Right renal cortex interstitium (tissue), 3 donors: ENCODE measurements at regions not wholly inside any gene's neighbourhood (a gene's known extent, or its start where the extent isn't known, plus 50 kb on each side); places are given as distances from the start of the nearest gene placed in this dataset.
"Not testable (repeated sequence)": the region's sequence is repeated elsewhere in the genome, so short reads cannot be mapped to it uniquely, and the experiment has no call there.

ENCODE experiments used
- DNase-seq, 3 donors: peaks; one replicate each; pipeline ENCODE4 v3.0.0-alpha.2; 2013; ENCODE audit warnings: low read depth in 3 of 3, low spot score in 2 of 3

DNA sequence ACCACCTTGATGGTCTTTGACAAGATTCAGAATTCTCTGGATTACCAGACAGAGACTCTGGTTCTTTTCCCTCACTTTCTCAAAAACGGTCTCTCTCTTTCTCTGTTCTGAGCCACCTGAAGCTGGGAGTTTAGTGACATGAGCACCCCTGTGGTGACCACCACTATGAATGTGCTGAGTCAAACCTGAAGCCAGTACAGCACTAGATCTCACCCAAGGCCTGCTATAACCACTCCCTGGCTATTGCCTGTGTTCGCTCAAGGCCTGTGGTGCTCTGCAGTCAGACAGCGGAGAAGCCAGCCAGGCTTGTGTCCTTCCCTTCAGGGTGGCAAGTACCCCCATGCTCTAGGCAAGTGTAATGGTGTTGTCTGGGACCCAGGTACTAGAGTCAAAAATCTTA is 828.9 kb upstream of the NXPH2 start:
- DNase-seq = no peak

DNA sequence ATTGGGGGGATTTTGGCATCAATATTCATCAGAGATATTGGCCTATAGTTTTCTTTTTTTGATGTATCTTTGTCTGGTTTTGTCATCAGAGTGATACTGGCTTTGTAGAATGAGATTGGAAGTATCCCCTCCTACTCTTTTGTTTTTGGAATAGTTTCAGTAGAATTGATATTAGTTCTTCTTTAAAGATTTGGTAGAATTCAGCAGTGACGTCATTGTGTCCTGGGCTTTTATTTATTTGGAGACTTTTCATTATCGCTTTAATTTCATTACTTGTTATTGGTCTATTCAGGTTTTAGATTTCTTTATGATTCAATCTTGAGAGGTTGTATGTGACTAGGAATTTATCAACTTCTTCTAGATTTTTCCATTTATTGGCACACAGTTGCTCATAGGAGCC is 825.5 kb upstream of the NXPH2 start:
- no peak for DNase-seq

- no peak for DNase-seq
Observed at GRCh38 chr2:139600166-139600565, 820.0 kb upstream of the NXPH2 start.

GRCh38 chr2:139585101-139585500 is 804.9 kb upstream of the NXPH2 start:
- DNase-seq = no peak

- no peak for DNase-seq
Observed at GRCh38 chr2:139574371-139574770, 794.2 kb upstream of the NXPH2 start.

DNA sequence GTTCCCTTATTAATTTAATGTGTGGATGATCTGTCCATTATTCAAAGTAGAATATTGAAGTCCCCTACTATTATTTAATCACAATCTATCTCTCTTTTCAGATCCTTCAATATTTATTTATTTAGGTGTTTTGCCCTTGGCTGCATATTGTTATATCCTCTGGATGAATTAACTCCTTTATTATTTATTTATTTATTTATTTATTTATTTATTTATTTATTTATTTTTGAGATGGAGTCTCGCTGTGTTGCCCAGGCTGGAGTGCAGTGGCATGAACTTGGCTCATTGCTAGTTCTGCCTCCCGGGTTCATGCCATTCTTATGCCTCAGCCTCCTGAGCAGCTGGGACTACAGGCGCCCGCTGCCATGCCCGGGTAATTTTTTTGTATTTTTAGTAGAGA is 776.6 kb upstream of the NXPH2 start:
- no peak for DNase-seq

DNA sequence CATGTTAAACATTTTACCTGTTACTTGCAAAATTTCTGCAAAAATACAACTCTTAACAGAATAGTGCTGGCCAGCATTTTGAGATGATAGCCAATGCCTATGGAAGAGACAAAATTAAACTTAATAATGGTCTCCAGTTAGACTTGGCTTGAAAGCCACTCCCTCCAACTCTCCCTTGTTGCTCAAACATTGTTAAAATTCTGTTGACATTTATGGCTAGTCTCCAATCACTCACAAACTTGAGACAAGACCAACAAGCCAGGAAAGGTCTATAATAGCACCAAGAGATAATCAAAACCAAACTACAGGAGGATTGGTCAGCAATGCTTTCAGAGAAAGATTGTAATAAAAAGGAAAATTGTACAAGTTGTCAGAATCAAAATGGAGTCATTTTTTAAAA is 770.7 kb upstream of the NXPH2 start:
- DNase-seq = no peak

DNA sequence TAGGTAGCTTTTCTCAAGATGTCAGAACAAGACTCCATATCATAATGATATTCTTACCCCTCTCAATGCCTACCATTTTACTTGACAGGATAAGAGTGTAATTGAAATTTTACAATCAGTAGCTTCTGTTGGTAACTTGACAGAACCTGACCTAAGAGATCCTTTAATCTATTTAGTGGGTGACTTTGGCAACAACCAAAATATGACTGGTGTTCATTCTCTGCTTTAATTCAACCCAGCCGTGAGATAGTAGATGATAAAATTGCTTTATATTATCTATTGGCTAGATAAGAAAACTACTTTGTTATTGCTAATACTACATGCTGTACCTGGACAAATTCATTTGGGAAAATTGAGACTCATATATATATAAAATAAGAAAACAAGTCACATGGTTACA is 770.2 kb upstream of the NXPH2 start:
- no peak for DNase-seq

DNA sequence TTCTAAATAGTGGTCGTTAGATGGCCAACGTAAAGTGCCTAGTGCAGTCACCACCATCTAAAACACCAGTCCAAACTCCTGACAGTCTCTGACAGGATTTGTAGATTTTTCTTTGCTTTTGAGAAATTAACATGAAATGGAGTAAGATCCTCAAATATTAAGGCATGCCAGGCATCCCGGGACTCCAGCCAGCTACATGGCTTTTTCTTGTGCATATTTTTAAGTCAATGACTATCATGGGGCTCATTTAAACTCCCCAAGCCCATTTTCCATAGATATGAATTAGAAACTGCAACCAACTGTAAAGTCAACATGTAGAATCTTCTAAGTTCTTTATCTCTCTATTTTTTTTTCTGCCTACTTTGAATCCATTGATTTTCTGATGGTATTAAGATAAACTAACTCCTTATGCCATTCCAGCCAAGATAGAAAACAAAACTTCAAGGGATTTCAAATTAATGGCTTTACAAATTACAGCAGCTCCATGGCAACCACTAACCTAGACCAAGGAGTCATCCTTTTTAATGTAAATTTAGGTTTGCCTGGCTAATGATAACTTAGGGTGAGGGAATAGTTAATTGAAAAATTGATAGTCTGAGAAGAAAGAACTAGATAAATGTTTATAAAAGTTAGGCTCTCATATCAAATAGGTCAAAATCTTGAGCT is 764.1 kb upstream of the NXPH2 start:
- DNase-seq = no peak

DNA sequence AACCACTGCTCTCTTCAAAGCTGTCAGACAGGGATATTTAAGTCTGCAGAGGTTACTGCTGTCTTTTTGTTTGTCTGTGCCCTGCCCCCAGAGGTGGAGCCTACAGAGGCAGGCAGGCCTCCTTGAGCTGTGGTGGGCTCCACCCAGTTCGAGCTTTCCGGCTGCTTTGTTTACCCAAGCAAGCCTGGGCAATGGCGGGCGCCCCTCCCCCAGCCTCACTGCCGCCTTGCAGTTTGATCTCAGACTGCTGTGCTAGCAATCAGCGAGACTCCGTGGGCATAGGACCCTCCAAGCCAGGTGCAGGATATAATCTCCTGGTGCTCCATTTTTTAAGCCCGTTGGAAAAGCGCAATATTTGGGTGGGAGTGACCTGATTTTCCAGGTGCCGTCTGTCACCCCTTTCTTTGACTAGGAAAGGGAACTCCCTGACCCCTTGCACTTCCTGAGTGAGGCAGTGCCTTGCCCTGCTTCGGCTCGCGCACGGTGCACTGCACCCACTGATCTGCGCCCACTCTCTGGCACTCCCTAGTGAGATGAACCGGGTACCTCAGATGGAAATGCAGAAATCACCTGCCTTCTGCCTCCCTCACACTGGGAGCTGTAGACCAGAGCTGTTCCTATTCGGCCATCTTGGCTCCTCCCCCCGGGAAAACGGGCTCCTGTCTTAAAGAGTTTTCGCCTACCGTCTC is 758.3 kb upstream of the NXPH2 start:
- not testable (repeated sequence) for DNase-seq

GRCh38 chr2:139529080-139529479 is 748.9 kb upstream of the NXPH2 start:
- peak in 1 of 3 donors; percentile 27 for DNase-seq

- no peak for DNase-seq
Observed at GRCh38 chr2:139526781-139527180, 746.6 kb upstream of the NXPH2 start.

DNA sequence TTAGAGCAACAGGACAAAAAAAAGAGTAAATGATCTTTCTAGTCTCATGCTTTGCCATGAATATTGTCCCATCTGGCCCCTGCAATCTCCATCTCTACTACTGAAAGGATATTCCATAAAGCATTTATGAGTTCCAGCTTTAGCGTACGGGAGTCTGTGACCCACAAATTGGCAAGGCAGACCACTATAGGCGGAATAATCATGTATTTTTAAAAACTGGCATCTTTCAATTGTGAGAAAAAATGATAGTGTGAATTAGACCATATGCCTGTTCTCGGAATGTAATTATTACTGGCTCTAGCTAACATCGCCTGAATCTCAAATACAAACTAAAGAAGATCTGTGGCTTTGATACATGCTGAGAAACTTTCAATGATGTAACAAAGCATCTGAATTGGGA is 738.1 kb upstream of the NXPH2 start:
- no peak for DNase-seq

DNA sequence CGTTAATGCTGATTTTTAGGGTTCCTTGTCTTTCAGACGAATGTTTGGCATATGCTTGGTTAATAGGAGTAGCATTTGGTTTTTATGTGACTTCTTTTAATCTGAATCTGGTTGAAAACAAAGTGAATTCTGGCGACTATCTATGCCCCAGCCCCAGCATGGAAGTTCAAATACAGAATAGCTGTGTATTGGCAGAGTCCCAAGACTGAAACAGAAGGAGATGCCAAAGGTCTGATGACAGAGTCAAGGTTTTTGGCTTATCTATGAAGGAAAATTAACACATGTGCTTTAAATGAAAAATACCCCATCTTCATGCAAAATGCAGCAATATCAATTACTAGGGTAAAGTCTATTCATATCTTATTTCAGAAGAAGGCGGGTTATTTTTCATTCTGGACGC is 734.8 kb upstream of the NXPH2 start:
- DNase-seq = no peak

DNA sequence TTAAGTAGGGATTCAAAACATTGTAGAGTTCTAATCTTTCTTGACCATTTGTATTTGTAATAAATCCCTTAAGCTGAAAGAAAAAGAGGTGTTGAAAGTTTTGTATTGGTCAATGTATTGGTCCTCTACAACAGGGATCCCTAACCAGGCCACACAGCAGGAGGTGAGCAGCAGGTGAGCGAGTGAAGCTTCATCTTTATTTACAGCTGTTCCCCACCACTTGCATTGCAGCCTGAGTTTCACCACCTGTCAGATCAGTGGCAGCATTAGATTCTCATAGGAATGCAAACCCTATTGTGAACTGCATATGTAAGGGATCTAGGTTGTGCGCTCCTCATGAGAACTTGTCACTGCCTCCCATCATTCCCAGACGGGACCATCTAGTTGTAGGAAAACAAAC is 715.7 kb upstream of the NXPH2 start:
- DNase-seq = no peak

- DNase-seq = no peak
Observed at GRCh38 chr2:139492131-139492680, 712.0 kb upstream of the NXPH2 start.

DNA sequence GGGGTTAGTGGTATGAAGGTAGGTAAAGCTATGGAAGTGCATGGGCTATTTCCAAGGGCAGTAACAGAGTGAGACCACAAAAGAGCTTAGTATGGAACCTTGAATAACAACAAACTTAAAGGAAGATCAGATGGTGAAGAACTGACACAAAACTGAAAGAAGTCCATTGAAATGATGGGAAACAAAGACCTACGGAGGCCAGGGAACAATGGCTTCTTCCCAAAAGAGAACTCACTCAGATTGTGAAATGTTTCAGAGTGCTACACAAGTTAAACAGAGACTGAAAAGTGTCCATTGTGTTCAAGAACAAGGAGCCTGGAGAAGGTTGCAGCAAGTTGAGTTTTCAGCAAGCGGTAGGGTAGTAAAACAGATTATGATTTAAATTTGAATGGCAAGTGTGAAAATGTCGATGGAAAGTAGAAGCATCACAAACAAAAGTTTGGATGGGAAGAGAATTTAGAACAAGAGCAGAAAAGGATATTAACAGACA is 700.0 kb upstream of the NXPH2 start:
- DNase-seq = no peak

DNA sequence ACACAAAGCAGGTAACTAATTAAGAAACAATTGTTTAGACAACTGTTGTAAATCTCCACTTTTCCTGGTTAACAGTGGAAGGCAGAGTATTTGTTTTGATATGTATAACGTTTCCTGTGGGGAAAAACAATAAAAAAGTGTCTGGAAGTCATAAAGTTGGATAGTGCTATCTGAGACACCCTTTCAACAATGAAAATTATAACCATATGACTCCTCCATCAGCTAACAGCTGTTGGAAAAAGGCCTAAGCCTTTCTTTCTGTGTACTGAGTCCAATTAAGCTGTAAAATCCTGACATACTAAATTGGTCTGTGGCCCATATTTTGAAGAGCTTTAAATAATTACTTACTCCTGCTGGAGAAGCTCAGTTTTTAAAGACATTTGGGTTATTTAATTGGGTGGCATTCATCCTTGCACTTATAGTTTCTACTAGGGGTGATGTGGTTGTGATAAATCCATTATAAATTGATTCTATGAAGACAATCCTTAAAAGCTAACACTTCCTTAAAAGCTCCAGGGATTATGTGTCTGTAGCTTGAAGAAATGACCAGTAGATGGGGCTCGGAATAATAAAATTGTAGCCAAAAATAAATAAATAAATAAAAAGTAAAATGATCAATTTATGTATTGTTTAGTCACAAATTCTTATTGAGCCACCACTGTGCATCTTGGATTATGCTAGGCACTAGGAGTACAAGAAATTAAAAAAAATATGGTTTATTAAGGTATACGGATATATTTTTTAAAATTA is 698.1 kb upstream of the NXPH2 start:
- DNase-seq = peak in 2 of 3 donors; percentile 23 to 29

- no peak for DNase-seq
Observed at GRCh38 chr2:139477618-139478017, 697.4 kb upstream of the NXPH2 start.

- no peak for DNase-seq
Observed at GRCh38 chr2:139469985-139470384, 689.8 kb upstream of the NXPH2 start.

GRCh38 chr2:139465789-139466188 is 685.6 kb upstream of the NXPH2 start:
- no peak for DNase-seq
